Panc1 (cell line): ENCODE measurements at regions not wholly inside any gene's neighbourhood (a gene's known extent, or its start where the extent isn't known, plus 50 kb on each side); places are given as distances from the start of the nearest gene placed in this dataset.

Experiments
- POLR2AphosphoS5 ChIP-seq: IDR thresholded peaks from 2 replicates; pipeline ENCODE4 v1.6.1; 2012; ENCODE audit warnings: mild to moderate bottlenecking, low read depth, low read length, moderate library complexity
- SIN3A ChIP-seq: IDR thresholded peaks from 2 replicates; pipeline ENCODE4 v1.6.1; 2012; ENCODE audit warnings: low read depth, mild to moderate bottlenecking, low read length, moderate library complexity, borderline replicate concordance; ENCODE audit not compliant: insufficient read depth
- TCF7L2 ChIP-seq: IDR thresholded peaks from 2 replicates; pipeline ENCODE4 v1.6.1; 2011; ENCODE audit warnings: mild to moderate bottlenecking, low read depth, low read length, inconsistent platforms
- TF ChIP-seq, protein P1 (sequence below): fragments of 450-650 bp; IDR thresholded peaks from 2 replicates; pipeline ENCODE4 v1.5.1; 2017; ENCODE audit warnings: mild to moderate bottlenecking
- TF ChIP-seq, protein P2 (sequence below), 2 experiments: IDR thresholded peaks; 2 replicates each; pipeline ENCODE4 v1.6.1; 2011 to 2012; ENCODE audit warnings: low read depth in 2 of 2, control low read depth in 1 of 2, low read length in 1 of 2, mild to moderate bottlenecking in 1 of 2, moderate library complexity in 1 of 2; ENCODE audit not compliant: insufficient read depth in 1 of 2

DNA sequence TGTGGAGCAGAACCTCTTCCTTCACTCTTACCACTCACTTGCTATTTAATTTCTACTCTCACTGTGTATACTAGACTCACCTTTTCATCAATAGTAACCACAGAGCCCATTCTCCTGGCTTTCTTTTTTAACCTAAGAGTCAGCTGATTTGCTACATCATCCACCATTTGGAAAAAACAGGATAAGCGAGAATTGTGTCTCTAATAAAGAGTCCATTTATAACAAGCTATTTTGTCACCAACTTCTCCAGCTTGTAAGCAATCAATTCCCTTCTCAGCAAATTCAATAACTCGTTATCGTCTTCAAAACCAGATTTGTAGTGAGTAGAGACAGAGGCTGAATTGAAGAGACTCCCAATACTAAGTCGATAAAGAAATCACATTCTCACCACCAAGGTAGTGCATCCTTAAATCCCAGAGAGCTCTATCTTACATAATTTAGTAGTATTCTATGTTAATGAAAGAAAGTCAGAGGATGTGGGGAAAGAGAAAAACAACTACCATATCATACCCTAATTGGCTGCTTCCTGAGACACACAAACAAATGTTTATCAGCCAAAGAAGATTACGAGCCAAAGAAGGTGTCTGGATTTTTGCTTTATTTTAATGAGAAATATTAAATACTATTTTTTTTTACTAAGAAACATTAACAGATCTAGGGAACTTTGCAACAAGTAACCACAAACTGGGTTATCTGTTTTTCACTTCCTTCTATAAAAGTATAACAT is 52.5 kb upstream of the SPTBN1 start:
- no peak for TF ChIP-seq SIN3A
- TF ChIP-seq, protein P1, sequence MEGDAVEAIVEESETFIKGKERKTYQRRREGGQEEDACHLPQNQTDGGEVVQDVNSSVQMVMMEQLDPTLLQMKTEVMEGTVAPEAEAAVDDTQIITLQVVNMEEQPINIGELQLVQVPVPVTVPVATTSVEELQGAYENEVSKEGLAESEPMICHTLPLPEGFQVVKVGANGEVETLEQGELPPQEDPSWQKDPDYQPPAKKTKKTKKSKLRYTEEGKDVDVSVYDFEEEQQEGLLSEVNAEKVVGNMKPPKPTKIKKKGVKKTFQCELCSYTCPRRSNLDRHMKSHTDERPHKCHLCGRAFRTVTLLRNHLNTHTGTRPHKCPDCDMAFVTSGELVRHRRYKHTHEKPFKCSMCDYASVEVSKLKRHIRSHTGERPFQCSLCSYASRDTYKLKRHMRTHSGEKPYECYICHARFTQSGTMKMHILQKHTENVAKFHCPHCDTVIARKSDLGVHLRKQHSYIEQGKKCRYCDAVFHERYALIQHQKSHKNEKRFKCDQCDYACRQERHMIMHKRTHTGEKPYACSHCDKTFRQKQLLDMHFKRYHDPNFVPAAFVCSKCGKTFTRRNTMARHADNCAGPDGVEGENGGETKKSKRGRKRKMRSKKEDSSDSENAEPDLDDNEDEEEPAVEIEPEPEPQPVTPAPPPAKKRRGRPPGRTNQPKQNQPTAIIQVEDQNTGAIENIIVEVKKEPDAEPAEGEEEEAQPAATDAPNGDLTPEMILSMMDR: no peak
- TF ChIP-seq POLR2AphosphoS5: no peak
- no peak for TF ChIP-seq TCF7L2
- TF ChIP-seq, protein P2, sequence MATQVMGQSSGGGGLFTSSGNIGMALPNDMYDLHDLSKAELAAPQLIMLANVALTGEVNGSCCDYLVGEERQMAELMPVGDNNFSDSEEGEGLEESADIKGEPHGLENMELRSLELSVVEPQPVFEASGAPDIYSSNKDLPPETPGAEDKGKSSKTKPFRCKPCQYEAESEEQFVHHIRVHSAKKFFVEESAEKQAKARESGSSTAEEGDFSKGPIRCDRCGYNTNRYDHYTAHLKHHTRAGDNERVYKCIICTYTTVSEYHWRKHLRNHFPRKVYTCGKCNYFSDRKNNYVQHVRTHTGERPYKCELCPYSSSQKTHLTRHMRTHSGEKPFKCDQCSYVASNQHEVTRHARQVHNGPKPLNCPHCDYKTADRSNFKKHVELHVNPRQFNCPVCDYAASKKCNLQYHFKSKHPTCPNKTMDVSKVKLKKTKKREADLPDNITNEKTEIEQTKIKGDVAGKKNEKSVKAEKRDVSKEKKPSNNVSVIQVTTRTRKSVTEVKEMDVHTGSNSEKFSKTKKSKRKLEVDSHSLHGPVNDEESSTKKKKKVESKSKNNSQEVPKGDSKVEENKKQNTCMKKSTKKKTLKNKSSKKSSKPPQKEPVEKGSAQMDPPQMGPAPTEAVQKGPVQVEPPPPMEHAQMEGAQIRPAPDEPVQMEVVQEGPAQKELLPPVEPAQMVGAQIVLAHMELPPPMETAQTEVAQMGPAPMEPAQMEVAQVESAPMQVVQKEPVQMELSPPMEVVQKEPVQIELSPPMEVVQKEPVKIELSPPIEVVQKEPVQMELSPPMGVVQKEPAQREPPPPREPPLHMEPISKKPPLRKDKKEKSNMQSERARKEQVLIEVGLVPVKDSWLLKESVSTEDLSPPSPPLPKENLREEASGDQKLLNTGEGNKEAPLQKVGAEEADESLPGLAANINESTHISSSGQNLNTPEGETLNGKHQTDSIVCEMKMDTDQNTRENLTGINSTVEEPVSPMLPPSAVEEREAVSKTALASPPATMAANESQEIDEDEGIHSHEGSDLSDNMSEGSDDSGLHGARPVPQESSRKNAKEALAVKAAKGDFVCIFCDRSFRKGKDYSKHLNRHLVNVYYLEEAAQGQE (IDR thresholded peaks at IDR 0.05; ENCODE audit: insufficient read depth in 1 of 2, low read depth in 2 of 2, low read length in 1 of 2): no peak
